ENCODE measurements at regions not wholly inside any gene's neighbourhood (a gene's known extent, or its start where the extent isn't known, plus 50 kb on each side); places are given as distances from the start of the nearest gene placed in this dataset.

DNA sequence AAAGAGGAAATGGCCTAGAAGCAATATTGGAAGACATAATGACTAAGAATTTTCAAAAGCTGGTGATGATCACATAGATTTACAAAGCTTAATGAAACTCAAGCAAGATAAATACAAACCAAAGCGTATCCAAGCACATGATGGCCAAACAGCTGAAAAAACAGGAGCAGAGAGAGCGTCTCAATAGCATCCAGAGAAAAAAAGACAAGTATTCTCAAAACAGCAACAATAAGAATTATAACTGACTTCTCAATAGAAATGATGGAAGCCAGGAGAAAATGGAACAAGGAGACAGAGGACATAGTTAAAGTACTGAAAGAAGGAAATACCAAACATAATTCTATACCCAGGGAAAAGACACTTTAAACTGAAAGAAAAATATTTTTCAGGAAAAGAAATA is 437.2 kb upstream of the TNP1 start:
- no peak overlapping the region for H3K27ac Mint-ChIP-seq
- H3K4me3 Mint-ChIP-seq: no peak overlapping the region
- H3K27me3 Mint-ChIP-seq: peaks cover 10% of the 10 kb centered on the region
- DNase-seq: no peak
- H3K4me1 Mint-ChIP-seq: peaks cover 6% of the 10 kb centered on the region
- peaks cover 6 to 9% of the 10 kb centered on the region in 2 donors for H3K9me3 Mint-ChIP-seq
- no peak for ATAC-seq

DNA sequence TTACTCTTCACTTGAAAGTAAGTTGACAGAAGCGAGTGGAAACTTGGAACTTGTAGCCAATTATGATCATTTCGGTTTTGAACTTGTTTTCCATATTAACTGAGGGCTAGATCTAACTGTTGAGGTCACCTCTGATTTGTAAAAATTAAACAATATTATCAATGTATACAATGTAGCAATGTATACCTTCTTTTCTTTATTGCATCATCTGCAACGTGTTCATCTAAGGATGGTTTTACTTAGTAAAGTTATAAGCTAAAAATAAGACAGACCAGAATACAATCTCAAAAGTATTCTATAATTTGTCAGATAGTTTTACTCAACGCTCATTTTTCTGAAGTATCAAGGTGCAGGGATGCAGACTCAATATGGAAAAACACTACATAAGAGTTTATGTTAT is 435.0 kb upstream of the TNP1 start:
- Mint-ChIP-seq H3K27me3 (peaks cover 10% of the 10 kb centered on the region), H3K4me1 (peaks cover 6% of the 10 kb centered on the region), H3K9me3 (peaks cover 6 to 9% of the 10 kb centered on the region in 2 donors), H3K4me3 (no peak overlapping the region), H3K27ac (no peak overlapping the region)
- DNase-seq (no peak), ATAC-seq (no peak)

DNA sequence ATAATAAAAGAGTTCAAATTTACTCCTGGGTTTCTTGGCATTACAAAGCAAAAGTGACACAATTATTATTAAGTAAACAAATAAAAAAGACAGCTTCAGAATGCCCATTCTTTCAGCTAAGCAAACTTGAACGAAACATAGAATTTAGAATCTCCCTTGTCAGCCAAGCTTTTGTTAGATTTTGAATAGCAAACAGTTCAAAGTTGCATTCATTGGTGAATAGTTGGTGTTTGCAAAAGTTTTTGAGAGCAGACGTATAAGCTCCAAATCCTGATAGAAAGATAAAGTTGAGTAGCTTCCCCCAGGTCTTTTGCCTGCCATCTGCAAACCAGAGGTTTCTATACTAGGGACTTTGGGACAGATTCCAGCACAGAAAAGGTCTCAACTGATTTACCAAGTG is 434.3 kb upstream of the TNP1 start:
- Mint-ChIP-seq H3K27ac (no peak overlapping the region), H3K4me3 (no peak overlapping the region), H3K9me3 (peaks cover 6 to 9% of the 10 kb centered on the region in 2 donors), H3K4me1 (peaks cover 6% of the 10 kb centered on the region), H3K27me3 (peaks cover 10% of the 10 kb centered on the region)
- no peak for DNase-seq
- no peak for ATAC-seq

DNA sequence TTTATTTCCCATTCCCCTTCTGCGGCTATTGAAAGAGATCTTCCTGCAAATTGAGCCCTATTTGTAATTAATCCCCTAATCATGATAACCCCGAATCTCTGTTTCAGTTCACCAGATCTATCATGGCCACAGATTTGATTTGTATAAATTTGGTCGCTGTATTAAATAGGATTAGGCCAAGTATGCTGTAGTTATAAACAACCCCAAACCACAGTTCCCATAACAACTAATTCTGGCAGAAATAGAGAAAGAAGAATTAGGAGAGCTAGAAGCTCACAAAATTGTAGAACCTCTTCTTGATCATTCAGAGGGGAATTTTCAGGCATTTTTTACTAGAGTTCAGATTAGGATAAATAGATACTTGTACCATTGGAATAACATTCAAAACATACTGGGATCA is 433.7 kb upstream of the TNP1 start:
- peaks cover 6 to 9% of the 10 kb centered on the region in 2 donors for H3K9me3 Mint-ChIP-seq
- DNase-seq: no peak
- H3K27me3 Mint-ChIP-seq: peaks cover 10% of the 10 kb centered on the region
- no peak overlapping the region for H3K4me3 Mint-ChIP-seq
- no peak overlapping the region for H3K27ac Mint-ChIP-seq
- H3K4me1 Mint-ChIP-seq: peaks cover 6% of the 10 kb centered on the region
- ATAC-seq: no peak

DNA sequence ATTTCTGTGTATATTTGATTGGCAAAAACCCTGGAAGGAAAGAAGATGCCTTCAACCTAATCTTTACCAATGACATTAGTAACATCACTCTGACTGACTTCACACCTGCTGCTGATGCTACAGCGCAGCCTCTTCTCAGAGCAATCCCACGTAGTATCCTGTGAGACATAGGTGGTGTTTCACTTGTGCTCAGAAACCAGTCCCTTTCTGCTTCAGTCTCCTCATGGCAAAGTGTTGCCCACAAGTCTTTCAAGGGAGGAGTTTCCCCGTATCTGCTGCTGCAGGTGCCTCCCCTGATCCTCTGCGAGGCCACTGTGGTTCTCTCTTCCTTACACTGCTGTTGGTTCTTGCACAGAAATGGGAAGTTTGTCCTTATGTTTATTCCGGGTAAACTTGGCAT is 433.2 kb upstream of the TNP1 start:
- H3K9me3 Mint-ChIP-seq: peaks cover 8 to 9% of the 10 kb centered on the region in 2 donors
- ATAC-seq (peak; percentile 83), DNase-seq (peak in 1 of 2 donors; percentile 16)
- peaks cover 10% of the 10 kb centered on the region for H3K27me3 Mint-ChIP-seq
- H3K27ac Mint-ChIP-seq: no peak overlapping the region
- H3K4me1 Mint-ChIP-seq: peaks cover 6% of the 10 kb centered on the region
- H3K4me3 Mint-ChIP-seq: no peak overlapping the region

DNA sequence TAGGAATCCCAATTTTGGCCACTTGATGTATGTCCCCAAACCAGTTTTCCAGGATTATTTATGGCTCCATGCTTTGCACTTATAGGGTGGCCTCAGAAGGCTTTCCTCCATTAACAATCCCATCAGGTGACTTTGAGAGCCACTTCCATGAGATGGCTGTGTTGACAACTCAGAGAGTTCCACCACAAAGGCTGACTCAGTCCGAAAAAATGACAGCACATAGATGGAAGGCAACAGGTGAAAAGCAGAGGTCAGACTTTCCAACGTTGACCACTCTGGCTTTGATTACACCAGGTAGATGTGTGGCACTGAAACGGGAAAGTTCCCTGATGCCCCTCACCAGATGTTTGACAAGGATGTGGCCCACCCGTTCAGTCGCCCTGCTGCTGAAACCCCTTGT is 431.4 kb upstream of the TNP1 start:
- H3K27ac Mint-ChIP-seq: no peak overlapping the region
- DNase-seq (no peak), ATAC-seq (no peak)
- no peak overlapping the region for H3K4me3 Mint-ChIP-seq
- peaks cover 6% of the 10 kb centered on the region for H3K4me1 Mint-ChIP-seq
- H3K9me3 Mint-ChIP-seq: peaks cover 0 to 9% of the 10 kb centered on the region in 2 donors
- peaks cover 10% of the 10 kb centered on the region for H3K27me3 Mint-ChIP-seq

DNA sequence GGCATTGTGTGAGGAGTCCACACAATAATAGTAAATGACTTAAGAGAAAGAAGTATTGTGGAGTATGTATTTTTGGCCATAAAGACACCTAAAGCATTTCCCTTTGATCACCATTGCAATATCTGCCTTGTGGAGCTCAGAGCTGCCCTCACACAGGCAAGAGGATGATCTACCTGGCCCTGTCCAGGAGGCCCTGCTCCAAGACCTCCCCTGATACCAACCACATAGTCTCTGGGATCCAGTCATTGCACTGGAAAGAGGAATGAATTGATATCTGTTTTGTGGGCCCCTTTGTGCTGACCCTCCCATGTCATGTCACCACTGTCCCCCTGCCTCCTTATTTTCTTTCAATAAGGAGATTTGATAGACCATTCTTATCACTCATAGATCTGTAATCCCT is 430.6 kb upstream of the TNP1 start:
- H3K4me3 Mint-ChIP-seq: no peak overlapping the region
- no peak overlapping the region for H3K27ac Mint-ChIP-seq
- H3K9me3 Mint-ChIP-seq: peaks cover 0 to 9% of the 10 kb centered on the region in 2 donors
- peaks cover 10% of the 10 kb centered on the region for H3K27me3 Mint-ChIP-seq
- DNase-seq (no peak), ATAC-seq (no peak)
- peaks cover 6% of the 10 kb centered on the region for H3K4me1 Mint-ChIP-seq

DNA sequence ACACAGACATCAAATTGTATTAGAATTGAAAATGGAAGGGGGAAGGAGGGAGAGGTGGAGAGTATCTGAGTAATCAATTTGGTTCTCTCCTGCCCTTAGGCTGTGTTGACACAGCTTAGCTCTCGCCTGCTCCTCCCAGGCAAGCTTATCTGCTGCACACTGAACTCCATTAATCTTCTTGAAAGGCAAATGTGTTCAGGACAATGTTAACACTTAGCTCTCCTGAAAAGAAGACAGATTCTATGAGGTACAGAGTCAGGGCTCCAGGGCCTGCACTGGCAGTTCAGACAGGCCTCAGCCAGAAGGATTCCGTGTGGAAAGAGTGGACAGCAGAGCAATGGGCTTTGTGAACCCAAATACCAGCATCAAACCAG is 430.0 kb upstream of the TNP1 start:
- H3K4me1 Mint-ChIP-seq: peaks cover 6% of the 10 kb centered on the region
- no peak for DNase-seq

DNA sequence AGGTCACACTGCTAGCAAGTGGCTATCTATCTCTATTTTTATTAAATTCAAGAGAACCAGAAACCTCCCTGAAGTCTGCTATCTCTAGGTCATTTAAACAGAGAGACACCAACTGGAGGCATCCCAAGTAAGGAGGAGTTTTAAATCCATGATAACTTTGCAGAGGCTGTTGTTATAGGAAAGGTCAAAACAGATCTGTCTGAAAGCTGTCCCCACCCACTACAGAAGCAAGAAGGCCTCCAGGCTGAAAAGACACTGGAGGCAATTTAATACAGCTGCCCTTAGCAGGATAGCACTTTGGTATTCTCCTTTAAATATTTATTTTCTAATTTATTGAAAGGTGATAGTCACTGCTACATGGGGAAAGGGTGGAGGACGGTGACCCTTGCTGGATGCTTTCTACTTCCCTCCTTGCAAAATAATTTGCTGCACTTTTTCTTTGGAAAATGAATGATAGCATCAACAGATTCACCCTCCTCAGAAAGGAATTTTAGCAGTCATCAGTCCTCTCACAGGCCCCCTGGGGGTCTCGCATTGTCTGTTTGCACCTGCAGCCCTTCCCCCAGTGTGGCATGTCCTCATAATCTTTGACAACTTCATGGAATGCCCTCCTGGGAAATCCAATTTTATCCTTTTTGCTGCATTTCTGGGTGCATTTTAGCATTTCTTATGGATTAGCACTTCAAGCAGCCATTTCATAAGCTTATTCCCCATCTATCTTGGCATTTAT is 429.5 kb upstream of the TNP1 start:
- H3K27ac Mint-ChIP-seq: no peak overlapping the region
- H3K27me3 Mint-ChIP-seq: peaks cover 10% of the 10 kb centered on the region

More for the DNA sequence above, 430.0 kb upstream of the TNP1 start:
- Mint-ChIP-seq H3K4me3 (no peak overlapping the region), H3K27ac (no peak overlapping the region), H3K9me3 (peaks cover 0 to 9% of the 10 kb centered on the region in 2 donors), H3K27me3 (peaks cover 10% of the 10 kb centered on the region)
- ATAC-seq: no peak

DNA sequence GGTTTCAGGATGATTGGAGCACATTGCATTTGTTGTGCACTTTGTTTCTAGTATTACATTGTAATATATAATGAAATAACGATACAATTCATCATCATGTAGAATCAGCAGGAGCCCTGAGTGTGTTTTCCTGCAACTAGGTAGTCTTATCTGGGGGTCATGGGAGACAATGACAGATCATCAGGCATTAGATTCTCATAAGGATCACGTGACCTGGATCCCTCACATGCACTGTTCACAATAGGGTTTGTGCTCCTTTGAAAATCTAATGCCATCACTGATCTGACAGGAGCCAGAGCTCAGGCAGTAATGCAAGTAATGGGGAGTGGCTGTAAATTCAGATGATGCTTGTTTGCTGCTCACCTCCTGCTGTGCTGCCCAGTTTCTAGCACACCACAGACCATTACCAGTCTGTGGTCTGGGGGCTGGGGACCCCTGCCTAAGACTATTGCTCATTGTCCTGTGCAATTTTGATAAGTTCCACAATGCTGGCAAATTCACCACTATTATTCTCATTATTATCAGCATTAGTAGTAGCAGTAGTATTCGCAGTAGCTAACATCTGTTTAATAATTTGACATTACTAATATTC is 428.7 kb upstream of the TNP1 start:
- DNase-seq: no peak
- H3K27ac Mint-ChIP-seq: no peak overlapping the region
- peaks cover 6% of the 10 kb centered on the region for H3K4me1 Mint-ChIP-seq
- peaks cover 6% of the 10 kb centered on the region for H3K27me3 Mint-ChIP-seq
- peaks cover 0 to 9% of the 10 kb centered on the region in 2 donors for H3K9me3 Mint-ChIP-seq
- H3K4me3 Mint-ChIP-seq: no peak overlapping the region
- ATAC-seq: no peak

More for the DNA sequence above, 429.5 kb upstream of the TNP1 start:
- Mint-ChIP-seq H3K4me3 (no peak overlapping the region), H3K4me1 (peaks cover 6% of the 10 kb centered on the region), H3K9me3 (peaks cover 0 to 9% of the 10 kb centered on the region in 2 donors)
- ATAC-seq (no peak), DNase-seq (no peak)

DNA sequence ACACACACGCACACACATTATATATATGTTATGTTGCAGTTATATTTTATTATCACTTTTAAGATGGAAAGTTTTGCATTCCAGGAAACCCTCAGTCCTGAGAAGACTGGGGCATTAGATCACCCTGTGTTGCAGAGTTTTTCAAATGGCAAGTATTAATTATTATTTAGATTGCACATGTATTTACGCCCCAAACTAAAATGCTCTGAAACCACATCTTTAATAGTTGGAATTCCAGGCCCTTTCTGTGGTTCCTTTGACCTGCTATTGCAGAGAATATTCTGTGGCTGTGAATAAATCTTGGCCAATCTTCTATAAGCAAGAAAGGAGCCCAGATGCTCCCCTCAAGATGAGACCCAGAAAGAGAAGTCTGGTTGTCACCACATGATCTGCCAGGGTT is 427.0 kb upstream of the TNP1 start:
- DNase-seq: no peak
- no peak for ATAC-seq
- peaks cover 0 to 9% of the 10 kb centered on the region in 2 donors for H3K9me3 Mint-ChIP-seq

DNA sequence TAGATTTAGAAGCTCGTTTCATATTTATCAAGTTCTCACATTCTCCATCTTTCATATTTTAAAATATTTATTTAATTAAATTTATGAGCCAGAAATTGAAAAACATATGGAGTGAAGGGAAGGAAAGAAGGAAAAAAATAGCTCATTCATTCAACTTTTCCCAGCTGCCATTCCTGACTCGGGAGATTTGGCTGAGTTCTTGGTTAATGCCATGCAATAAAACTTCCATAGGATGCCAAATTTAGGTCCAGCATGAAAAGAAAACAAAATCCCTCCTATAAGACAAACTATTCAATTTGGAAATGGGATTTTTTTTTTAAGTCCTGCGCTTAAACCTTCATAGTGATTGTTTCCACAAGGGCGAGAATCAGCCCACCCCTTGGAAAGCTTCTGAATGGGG is 426.1 kb upstream of the TNP1 start:
- ATAC-seq: no peak
- Mint-ChIP-seq H3K9me3 (peaks cover 0 to 9% of the 10 kb centered on the region in 2 donors), H3K27me3 (no peaks in the 10 kb centered on the region), H3K4me3 (no peak overlapping the region), H3K27ac (no peak overlapping the region), H3K4me1 (no peaks in the 10 kb centered on the region)
- DNase-seq: no peak

More for the DNA sequence above, 427.0 kb upstream of the TNP1 start:
- H3K4me1 Mint-ChIP-seq: no peaks in the 10 kb centered on the region
- H3K27ac Mint-ChIP-seq: no peak overlapping the region
- no peak overlapping the region for H3K4me3 Mint-ChIP-seq
- no peaks in the 10 kb centered on the region for H3K27me3 Mint-ChIP-seq

DNA sequence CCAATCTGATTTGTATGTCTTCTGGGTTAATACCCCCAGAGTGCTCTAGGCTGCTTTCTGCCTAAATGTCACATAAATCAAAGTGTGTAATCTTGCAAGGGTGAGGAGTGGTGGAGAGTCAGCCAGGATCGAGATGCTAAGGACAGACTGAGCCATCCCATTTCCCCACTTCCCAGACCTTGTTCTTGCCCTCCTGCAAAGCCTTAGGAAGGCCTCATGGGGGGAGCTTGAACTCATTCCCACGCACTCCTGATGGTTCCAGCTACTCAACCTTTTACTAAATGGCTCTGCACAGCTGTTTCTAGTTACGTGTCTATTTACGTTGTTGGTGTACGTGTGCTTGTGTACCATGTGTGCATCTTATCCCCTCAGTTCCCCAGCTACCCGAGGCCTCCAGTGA is 423.6 kb upstream of the TNP1 start:
- ATAC-seq (no peak), DNase-seq (no peak)
- Mint-ChIP-seq H3K27ac (no peak overlapping the region), H3K27me3 (no peaks in the 10 kb centered on the region), H3K4me1 (no peaks in the 10 kb centered on the region), H3K9me3 (peaks cover 0 to 9% of the 10 kb centered on the region in 2 donors), H3K4me3 (no peak overlapping the region)

DNA sequence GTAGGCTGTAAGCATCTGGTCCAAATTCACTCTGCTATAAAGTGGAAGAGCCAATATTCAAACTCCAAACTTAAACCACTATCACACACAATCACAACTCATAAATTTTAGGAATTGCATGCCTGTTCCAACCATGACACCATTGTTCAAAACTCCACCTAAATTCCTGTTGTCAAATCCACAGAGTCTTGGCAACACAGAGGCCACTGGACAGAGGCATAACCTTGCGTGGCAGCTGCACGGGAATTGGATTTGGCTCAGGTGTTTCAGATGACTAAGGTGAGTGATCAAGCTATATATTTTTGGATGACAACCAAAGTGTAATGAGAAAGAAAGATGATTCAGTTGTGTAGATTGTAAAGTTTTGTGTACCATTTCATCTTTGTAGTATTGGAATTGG is 422.7 kb upstream of the TNP1 start:
- ATAC-seq (no peak), DNase-seq (no peak)
- no peak overlapping the region for H3K27ac Mint-ChIP-seq
- no peak overlapping the region for H3K4me3 Mint-ChIP-seq
- peaks cover 0 to 3% of the 10 kb centered on the region in 2 donors for H3K9me3 Mint-ChIP-seq
- H3K4me1 Mint-ChIP-seq: no peaks in the 10 kb centered on the region
- peaks cover 5% of the 10 kb centered on the region for H3K27me3 Mint-ChIP-seq

DNA sequence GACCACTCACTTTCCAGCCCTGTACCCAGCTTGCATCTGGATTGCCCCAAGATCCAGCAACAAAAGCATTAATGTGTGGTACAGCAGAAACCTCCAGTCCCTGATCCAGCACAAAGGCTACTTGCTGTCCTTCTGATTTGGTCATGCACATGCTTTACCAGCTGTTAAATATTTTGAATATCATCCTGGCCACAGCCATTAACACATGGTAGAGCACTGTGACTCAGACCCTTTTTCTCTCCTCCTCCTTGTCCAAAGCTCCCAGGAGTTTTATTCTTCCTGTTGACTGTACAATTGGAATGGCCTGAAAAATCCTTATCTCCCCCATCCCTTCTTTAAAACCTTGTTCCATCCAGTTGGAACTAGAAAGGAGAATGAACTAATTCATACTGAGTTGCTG is 419.7 kb upstream of the TNP1 start:
- Mint-ChIP-seq H3K4me3 (no peak overlapping the region), H3K27me3 (peaks cover 6% of the 10 kb centered on the region), H3K4me1 (no peaks in the 10 kb centered on the region), H3K27ac (no peak overlapping the region), H3K9me3 (no peaks in the 10 kb centered on the region)
- no peak for DNase-seq
- ATAC-seq: no peak

DNA sequence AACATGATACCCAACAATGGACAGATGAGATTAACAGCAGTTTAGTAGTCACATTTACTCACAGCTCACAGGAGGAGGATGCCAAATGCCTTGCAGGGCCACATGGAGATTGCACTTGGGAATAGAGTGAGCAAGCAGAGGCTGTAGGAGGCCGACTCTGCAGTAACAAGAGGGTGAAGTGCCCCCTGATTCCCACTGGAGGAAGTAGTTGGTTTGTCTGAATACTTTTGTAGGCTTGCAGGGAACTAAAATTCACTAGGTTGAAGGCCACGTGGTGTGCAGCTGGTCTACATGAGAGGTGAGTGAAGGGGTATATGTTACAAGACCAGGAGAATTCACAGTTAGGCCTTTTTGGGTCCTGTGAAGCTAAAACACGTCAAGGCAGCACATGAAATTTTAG is 419.3 kb upstream of the TNP1 start:
- ATAC-seq: no peak
- Mint-ChIP-seq H3K4me3 (no peak overlapping the region), H3K9me3 (no peaks in the 10 kb centered on the region), H3K27me3 (peaks cover 6% of the 10 kb centered on the region), H3K27ac (no peak overlapping the region), H3K4me1 (no peaks in the 10 kb centered on the region)
- DNase-seq: no peak

Data from stimulated activated naive CD8-positive, alpha-beta T cell treated with anti-CD3 and anti-CD28 coated beads, Interleukin-15, amount 100 ng/mL, for 72 hours (primary cell).